ENCODE measurements at regions not wholly inside any gene's neighbourhood (a gene's known extent, or its start where the extent isn't known, plus 50 kb on each side); places are given as distances from the start of the nearest gene placed in this dataset.
"Not testable (repeated sequence)": the region's sequence is repeated elsewhere in the genome, so short reads cannot be mapped to it uniquely, and the experiment has no call there.

- DNase-seq: no peak
Measured at GRCh38 chr6:148602136-148602535, 144.7 kb upstream of the UST start.

- DNase-seq: no peak
Measured at GRCh38 chr6:148608199-148608951, 138.5 kb upstream of the UST start.

GRCh38 chr6:148611213-148611612 lies 135.6 kb upstream of the UST start:
- no peak for DNase-seq

- no peak for DNase-seq
Measured at GRCh38 chr6:148612043-148612442, 134.8 kb upstream of the UST start.

- DNase-seq: no peak
Measured at GRCh38 chr6:148614602-148615001, 132.2 kb upstream of the UST start.

- no peak for DNase-seq
Measured at GRCh38 chr6:148616841-148617240, 130.0 kb upstream of the UST start.

- DNase-seq: no peak
Measured at GRCh38 chr6:148617530-148617929, 129.3 kb upstream of the UST start.

- DNase-seq: no peak
Measured at GRCh38 chr6:148619891-148620290, 126.9 kb upstream of the UST start.

GRCh38 chr6:148620579-148621298 lies 126.1 kb upstream of the UST start:
- no peak for DNase-seq

- DNase-seq: no peak
Measured at GRCh38 chr6:148625609-148626008, 121.2 kb upstream of the UST start.

GRCh38 chr6:148628251-148628650 lies 118.6 kb upstream of the UST start:
- DNase-seq: no peak

- DNase-seq: no peak
Measured at GRCh38 chr6:148629181-148629580, 117.6 kb upstream of the UST start.

- no peak for DNase-seq
Measured at GRCh38 chr6:148629592-148630465, 117.0 kb upstream of the UST start.

GRCh38 chr6:148635070-148635743 lies 111.6 kb upstream of the UST start:
- DNase-seq: no peak

- not testable (repeated sequence) for DNase-seq
Measured at GRCh38 chr6:148641836-148642235, 105.0 kb upstream of the UST start.

GRCh38 chr6:148643208-148643607 lies 103.6 kb upstream of the UST start:
- DNase-seq: not testable (repeated sequence)

- not testable (repeated sequence) for DNase-seq
Measured at GRCh38 chr6:148645049-148645448, 101.8 kb upstream of the UST start.

GRCh38 chr6:148648754-148649453 lies 97.9 kb upstream of the UST start:
- DNase-seq: peak; percentile 42

GRCh38 chr6:148649454-148649963 lies 97.3 kb upstream of the UST start:
- DNase-seq: peak; percentile 31

GRCh38 chr6:148650941-148651505 lies 95.8 kb upstream of the UST start:
- no peak for DNase-seq

GRCh38 chr6:148652205-148652604 lies 94.6 kb upstream of the UST start:
- no peak for DNase-seq

Measured in MV-4-11 (cell line).